ENCODE measurements at regions not wholly inside any gene's neighbourhood (a gene's known extent, or its start where the extent isn't known, plus 50 kb on each side); places are given as distances from the start of the nearest gene placed in this dataset.

GRCh38 chr14:23869078-23869719 lies 84.4 kb upstream of the DHRS4 start:
- TF ChIP-seq ZNF777 (tag by site-specific recombination; IDR thresholded peaks at IDR 0.05; ENCODE audit: borderline replicate concordance) (no peak), ZNF558 (tag by site-specific recombination; IDR thresholded peaks at IDR 0.05) (no peak), PRDM1 (tag by site-specific recombination; IDR thresholded peaks at IDR 0.05) (no peak), ZNF843 (tag by site-specific recombination; IDR thresholded peaks at IDR 0.05) (no peak), ZNF146 (tag by site-specific recombination; IDR thresholded peaks at IDR 0.05) (no peak), ZNF404 (tag by site-specific recombination; IDR thresholded peaks at IDR 0.05) (no peak), ZNF292 (tag by site-specific recombination; IDR thresholded peaks at IDR 0.05; ENCODE audit: borderline replicate concordance, low read depth) (no peak)
- Histone ChIP-seq H3K27ac (ENCODE audit: extremely low read depth, low read depth, low read length) (no peak overlapping the region), H3K9me3 (ENCODE audit: control insufficient read depth, insufficient read depth, low read depth, low read length) (no peaks in the 10 kb centered on the region), H3K4me3 (ENCODE audit: low read depth, low read length) (no peak overlapping the region), H3K4me1 (ENCODE audit: control insufficient read depth, insufficient read depth, low read length) (no peaks in the 10 kb centered on the region), H3K36me3 (ENCODE audit: control insufficient read depth in 2 of 2, insufficient read depth in 1 of 2, low read length in 2 of 2) (no peaks in the 10 kb centered on the region)
- POLR2A ChIA-PET, result no interaction called here
- CTCF ChIA-PET, result interaction anchor here (0.7 kb wide), 1 partner anchor 30 kb away, joined by 3 read pairs; no protein-coding TSS in a partner anchor

GRCh38 chr14:23876160-23876750 lies 77.3 kb upstream of the DHRS4 start:
- no peaks in the 10 kb centered on the region for H3K4me1 ChIP-seq (ENCODE audit: control insufficient read depth, insufficient read depth, low read length)
- TF ChIP-seq ZNF658 (tag by site-specific recombination; IDR thresholded peaks at IDR 0.05), result no peak
- no peak for TF ChIP-seq ZNF223 (tag by site-specific recombination; IDR thresholded peaks at IDR 0.05)
- TF ChIP-seq ZNF785 (tag by site-specific recombination; IDR thresholded peaks at IDR 0.05), result no peak
- TF ChIP-seq ZBTB10 (tag by site-specific recombination; IDR thresholded peaks at IDR 0.05), result no peak
- TF ChIP-seq, protein P1, sequence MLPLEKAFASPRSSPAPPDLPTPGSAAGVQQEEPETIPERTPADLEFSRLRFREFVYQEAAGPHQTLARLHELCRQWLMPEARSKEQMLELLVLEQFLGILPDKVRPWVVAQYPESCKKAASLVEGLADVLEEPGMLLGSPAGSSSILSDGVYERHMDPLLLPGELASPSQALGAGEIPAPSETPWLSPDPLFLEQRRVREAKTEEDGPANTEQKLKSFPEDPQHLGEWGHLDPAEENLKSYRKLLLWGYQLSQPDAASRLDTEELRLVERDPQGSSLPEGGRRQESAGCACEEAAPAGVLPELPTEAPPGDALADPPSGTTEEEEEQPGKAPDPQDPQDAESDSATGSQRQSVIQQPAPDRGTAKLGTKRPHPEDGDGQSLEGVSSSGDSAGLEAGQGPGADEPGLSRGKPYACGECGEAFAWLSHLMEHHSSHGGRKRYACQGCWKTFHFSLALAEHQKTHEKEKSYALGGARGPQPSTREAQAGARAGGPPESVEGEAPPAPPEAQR (tag by site-specific recombination; IDR thresholded peaks at IDR 0.05), result no peak
- TF ChIP-seq, protein P2, sequence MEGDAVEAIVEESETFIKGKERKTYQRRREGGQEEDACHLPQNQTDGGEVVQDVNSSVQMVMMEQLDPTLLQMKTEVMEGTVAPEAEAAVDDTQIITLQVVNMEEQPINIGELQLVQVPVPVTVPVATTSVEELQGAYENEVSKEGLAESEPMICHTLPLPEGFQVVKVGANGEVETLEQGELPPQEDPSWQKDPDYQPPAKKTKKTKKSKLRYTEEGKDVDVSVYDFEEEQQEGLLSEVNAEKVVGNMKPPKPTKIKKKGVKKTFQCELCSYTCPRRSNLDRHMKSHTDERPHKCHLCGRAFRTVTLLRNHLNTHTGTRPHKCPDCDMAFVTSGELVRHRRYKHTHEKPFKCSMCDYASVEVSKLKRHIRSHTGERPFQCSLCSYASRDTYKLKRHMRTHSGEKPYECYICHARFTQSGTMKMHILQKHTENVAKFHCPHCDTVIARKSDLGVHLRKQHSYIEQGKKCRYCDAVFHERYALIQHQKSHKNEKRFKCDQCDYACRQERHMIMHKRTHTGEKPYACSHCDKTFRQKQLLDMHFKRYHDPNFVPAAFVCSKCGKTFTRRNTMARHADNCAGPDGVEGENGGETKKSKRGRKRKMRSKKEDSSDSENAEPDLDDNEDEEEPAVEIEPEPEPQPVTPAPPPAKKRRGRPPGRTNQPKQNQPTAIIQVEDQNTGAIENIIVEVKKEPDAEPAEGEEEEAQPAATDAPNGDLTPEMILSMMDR (tag by site-specific recombination; IDR thresholded peaks at IDR 0.05), result no peak
- TF ChIP-seq ZIC2 (tag by site-specific recombination; IDR thresholded peaks at IDR 0.05), result no peak
- no peak for TF ChIP-seq ZBTB48 (tag by site-specific recombination; IDR thresholded peaks at IDR 0.05)
- TF ChIP-seq KLF1 (tag by site-specific recombination; IDR thresholded peaks at IDR 0.05), result no peak
- TF ChIP-seq ZNF529 (tag by site-specific recombination; IDR thresholded peaks at IDR 0.05; ENCODE audit: insufficient replicate concordance), result no peak
- TF ChIP-seq ZNF777 (tag by site-specific recombination; IDR thresholded peaks at IDR 0.05; ENCODE audit: borderline replicate concordance), result no peak
- TF ChIP-seq ZNF10 (tag by site-specific recombination; IDR thresholded peaks at IDR 0.05), result no peak
- no peak for TF ChIP-seq ZNF580 (tag by site-specific recombination; IDR thresholded peaks at IDR 0.05)
- TF ChIP-seq, protein P3, sequence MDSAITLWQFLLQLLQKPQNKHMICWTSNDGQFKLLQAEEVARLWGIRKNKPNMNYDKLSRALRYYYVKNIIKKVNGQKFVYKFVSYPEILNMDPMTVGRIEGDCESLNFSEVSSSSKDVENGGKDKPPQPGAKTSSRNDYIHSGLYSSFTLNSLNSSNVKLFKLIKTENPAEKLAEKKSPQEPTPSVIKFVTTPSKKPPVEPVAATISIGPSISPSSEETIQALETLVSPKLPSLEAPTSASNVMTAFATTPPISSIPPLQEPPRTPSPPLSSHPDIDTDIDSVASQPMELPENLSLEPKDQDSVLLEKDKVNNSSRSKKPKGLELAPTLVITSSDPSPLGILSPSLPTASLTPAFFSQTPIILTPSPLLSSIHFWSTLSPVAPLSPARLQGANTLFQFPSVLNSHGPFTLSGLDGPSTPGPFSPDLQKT (IDR thresholded peaks at IDR 0.05; ENCODE audit: borderline replicate concordance, low read depth, low read length), result no peak
- TF ChIP-seq ZNF16 (tag by site-specific recombination; IDR thresholded peaks at IDR 0.05; ENCODE audit: low read depth), result no peak
- TF ChIP-seq ZNF830 (tag by site-specific recombination; IDR thresholded peaks at IDR 0.05; ENCODE audit: low read depth), result no peak
- no peak for TF ChIP-seq ZNF169 (tag by site-specific recombination; IDR thresholded peaks at IDR 0.05)
- TF ChIP-seq ZNF488 (tag by site-specific recombination; IDR thresholded peaks at IDR 0.05), result no peak
- H3K9me3 ChIP-seq (ENCODE audit: control insufficient read depth, insufficient read depth, low read depth, low read length), result no peaks in the 10 kb centered on the region
- no peaks in the 10 kb centered on the region for H3K36me3 ChIP-seq (ENCODE audit: control insufficient read depth in 2 of 2, insufficient read depth in 1 of 2, low read length in 2 of 2)
- ChIA-PET CTCF (interaction anchor here (0.6 to 1.2 kb wide), 2 partner anchors 34 to 86 kb away, joined by 3 read pairs; no protein-coding TSS in a partner anchor), POLR2A (interaction anchor here (0.6 kb wide), 1 partner anchor 20 kb away, joined by 3 read pairs; no protein-coding TSS in a partner anchor)
- no peak overlapping the region for H3K4me3 ChIP-seq (ENCODE audit: low read depth, low read length)
- no peak overlapping the region for H3K27ac ChIP-seq (ENCODE audit: extremely low read depth, low read depth, low read length)
